Vagina (tissue), 2 donors: ENCODE measurements at regions not wholly inside any gene's neighbourhood (a gene's known extent, or its start where the extent isn't known, plus 50 kb on each side); places are given as distances from the start of the nearest gene placed in this dataset.
A peak's percentile ranks its signal among the peaks of the same experiment; 100 is the strongest.
"Not testable (repeated sequence)": the region's sequence is repeated elsewhere in the genome, so short reads cannot be mapped to it uniquely, and the experiment has no call there.

ENCODE experiments used
- DNase-seq, 2 donors: peaks; one replicate each; pipeline ENCODE4 v3.0.0-alpha.2; 2017; ENCODE audit errors: extremely low spot score in 2 of 2
- H3K27ac ChIP-seq: fragments of 200-600 bp; sonication (generic); one replicate; pipeline ENCODE4 v1.5.1; 2019
- H3K27me3 ChIP-seq: fragments of 200-600 bp; sonication (generic); one replicate; pipeline ENCODE4 v1.5.1; 2019
- H3K36me3 ChIP-seq, 2 donors: fragments of 200-600 bp; sonication (generic); one replicate each; pipeline ENCODE4 v1.5.1; 2017 to 2019
- H3K4me1 ChIP-seq: fragments of 200-600 bp; sonication (generic); one replicate; pipeline ENCODE4 v1.5.1; 2019
- H3K4me3 ChIP-seq, 2 donors: fragments of 200-600 bp; sonication (generic); 1 replicate in 1 of 2; 2 replicates in 1 of 2; pipeline ENCODE4 v1.5.1; 2016 to 2019
- H3K9me3 ChIP-seq: fragments of 200-600 bp; sonication (generic); one replicate; pipeline ENCODE4 v1.5.1; 2019
- POLR2A ChIP-seq, 2 donors: fragments of 450-650 bp; IDR thresholded peaks; one replicate each; pipeline ENCODE4 v1.6.1; 2017; ENCODE audit warnings: antibody characterized with exemption in 2 of 2, mild to moderate bottlenecking in 2 of 2, moderate library complexity in 2 of 2
- POLR2AphosphoS5 ChIP-seq, 2 donors: sonication (generic); formaldehyde crosslinking; IDR thresholded peaks; one replicate each; pipeline ENCODE4 v1.9.0; 2017; ENCODE audit warnings: antibody characterized with exemption in 2 of 2, mild to moderate bottlenecking in 2 of 2, low read depth in 1 of 2; ENCODE audit not compliant: insufficient read depth in 1 of 2
- intact Hi-C: fragments of 100-400 bp; cut with DNase I; formaldehyde crosslinking; loops from one replicate; pipeline ENCODE4 v1.15.1; 2023
- TF ChIP-seq, protein P1 (sequence below), 3 experiments: fragments of 450-650 bp in 2 of 3; fragments of 200-600 bp in 1 of 3; sonication (generic) in 1 of 3; IDR thresholded peaks; one replicate each; pipeline ENCODE4 v1.5.1; 2017 to 2019; ENCODE audit warnings: antibody characterized with exemption in 3 of 3, mild to moderate bottlenecking in 2 of 3, moderate library complexity in 2 of 3

DNA sequence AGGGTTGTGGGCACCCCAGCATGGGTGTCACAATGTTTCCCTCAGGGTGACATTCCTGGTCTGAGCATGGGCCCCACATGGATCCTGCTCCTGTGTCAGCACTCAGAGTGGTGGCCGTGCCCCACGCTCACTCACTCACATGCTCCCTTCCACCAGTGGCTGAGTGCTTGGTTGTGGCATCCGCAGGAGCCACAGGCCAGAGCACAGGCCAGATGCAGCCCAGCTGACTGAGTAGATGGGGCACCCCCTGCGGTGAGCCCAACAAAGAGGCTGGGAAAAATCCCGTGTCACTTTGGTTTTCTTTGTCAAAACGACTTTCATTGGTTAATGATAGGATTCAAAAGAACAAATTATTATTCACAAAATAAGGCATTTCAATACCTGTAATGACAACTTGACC is 204.6 kb upstream of the ANXA10 start:
- H3K27me3 ChIP-seq = no peaks in the 10 kb centered on the region
- TF ChIP-seq POLR2A (IDR thresholded peaks at IDR 0.05) (no peak), POLR2AphosphoS5 (IDR thresholded peaks at IDR 0.05; ENCODE audit: insufficient read depth in 1 of 2, low read depth in 1 of 2) (no peak)
- TF ChIP-seq, protein P1, sequence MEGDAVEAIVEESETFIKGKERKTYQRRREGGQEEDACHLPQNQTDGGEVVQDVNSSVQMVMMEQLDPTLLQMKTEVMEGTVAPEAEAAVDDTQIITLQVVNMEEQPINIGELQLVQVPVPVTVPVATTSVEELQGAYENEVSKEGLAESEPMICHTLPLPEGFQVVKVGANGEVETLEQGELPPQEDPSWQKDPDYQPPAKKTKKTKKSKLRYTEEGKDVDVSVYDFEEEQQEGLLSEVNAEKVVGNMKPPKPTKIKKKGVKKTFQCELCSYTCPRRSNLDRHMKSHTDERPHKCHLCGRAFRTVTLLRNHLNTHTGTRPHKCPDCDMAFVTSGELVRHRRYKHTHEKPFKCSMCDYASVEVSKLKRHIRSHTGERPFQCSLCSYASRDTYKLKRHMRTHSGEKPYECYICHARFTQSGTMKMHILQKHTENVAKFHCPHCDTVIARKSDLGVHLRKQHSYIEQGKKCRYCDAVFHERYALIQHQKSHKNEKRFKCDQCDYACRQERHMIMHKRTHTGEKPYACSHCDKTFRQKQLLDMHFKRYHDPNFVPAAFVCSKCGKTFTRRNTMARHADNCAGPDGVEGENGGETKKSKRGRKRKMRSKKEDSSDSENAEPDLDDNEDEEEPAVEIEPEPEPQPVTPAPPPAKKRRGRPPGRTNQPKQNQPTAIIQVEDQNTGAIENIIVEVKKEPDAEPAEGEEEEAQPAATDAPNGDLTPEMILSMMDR (IDR thresholded peaks at IDR 0.05) = no peak
- intact Hi-C loops = no loop called here
- no peak overlapping the region for H3K4me3 ChIP-seq
- H3K36me3 ChIP-seq = no peaks in the 10 kb centered on the region
- no peaks in the 10 kb centered on the region for H3K9me3 ChIP-seq
- DNase-seq = no peak
- H3K4me1 ChIP-seq = no peaks in the 10 kb centered on the region
- H3K27ac ChIP-seq = no peak overlapping the region

DNA sequence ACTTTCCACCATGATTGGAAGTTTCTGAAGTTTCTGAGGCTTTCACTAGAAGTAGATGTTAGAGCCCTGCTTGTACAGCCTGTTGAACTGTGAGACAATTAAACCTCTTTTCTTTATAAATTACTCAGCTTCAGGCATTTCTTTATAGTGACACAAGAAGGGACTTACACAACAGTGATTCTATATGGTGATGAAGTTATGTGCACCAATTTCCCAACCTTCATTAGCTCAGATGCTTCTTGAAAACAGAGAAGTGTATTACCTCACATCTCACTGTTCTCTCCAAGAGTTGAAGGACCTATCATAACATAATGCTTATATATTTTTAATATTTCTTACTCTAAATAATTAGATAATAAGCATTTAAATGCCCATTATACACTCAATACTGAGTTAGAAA is 202.1 kb upstream of the ANXA10 start:
- H3K27me3 ChIP-seq = no peaks in the 10 kb centered on the region

DNA sequence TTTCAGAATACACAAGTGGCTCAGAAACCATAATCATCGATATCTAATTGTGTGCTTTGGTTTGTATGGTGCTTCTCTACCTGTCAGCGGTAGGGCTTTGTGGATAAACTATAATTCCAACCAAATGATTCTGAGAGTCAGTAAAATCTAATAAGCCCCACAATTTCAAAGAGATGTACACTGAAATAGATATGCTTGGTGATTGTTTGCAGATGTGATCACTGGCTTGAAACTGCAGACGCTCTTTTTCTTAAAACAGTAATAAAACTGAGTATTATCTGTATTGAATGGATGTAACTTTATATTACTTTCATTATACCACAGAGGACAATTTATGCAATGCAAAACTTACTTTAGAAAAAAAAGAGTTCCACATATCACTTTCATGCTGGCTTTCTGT is 198.8 kb upstream of the ANXA10 start:
- Histone ChIP-seq H3K27ac (no peak overlapping the region), H3K36me3 (no peaks in the 10 kb centered on the region), H3K27me3 (no peaks in the 10 kb centered on the region), H3K4me1 (peaks cover 5% of the 10 kb centered on the region), H3K9me3 (no peaks in the 10 kb centered on the region), H3K4me3 (no peak overlapping the region)
- TF ChIP-seq, protein P1 (IDR thresholded peaks at IDR 0.05) = no peak
- TF ChIP-seq POLR2A (IDR thresholded peaks at IDR 0.05) (no peak), POLR2AphosphoS5 (IDR thresholded peaks at IDR 0.05; ENCODE audit: insufficient read depth in 1 of 2, low read depth in 1 of 2) (no peak)
- intact Hi-C loops = no loop called here
- DNase-seq = no peak

More for the DNA sequence above, 202.1 kb upstream of the ANXA10 start:
- Histone ChIP-seq H3K27ac (no peak overlapping the region), H3K4me3 (no peak overlapping the region), H3K4me1 (peaks cover 5% of the 10 kb centered on the region), H3K36me3 (no peaks in the 10 kb centered on the region), H3K9me3 (no peaks in the 10 kb centered on the region)
- TF ChIP-seq, protein P1 (IDR thresholded peaks at IDR 0.05) = no peak
- TF ChIP-seq POLR2AphosphoS5 (IDR thresholded peaks at IDR 0.05; ENCODE audit: insufficient read depth in 1 of 2, low read depth in 1 of 2) (no peak), POLR2A (IDR thresholded peaks at IDR 0.05) (no peak)
- no peak for DNase-seq
- intact Hi-C loops = no loop called here

DNA sequence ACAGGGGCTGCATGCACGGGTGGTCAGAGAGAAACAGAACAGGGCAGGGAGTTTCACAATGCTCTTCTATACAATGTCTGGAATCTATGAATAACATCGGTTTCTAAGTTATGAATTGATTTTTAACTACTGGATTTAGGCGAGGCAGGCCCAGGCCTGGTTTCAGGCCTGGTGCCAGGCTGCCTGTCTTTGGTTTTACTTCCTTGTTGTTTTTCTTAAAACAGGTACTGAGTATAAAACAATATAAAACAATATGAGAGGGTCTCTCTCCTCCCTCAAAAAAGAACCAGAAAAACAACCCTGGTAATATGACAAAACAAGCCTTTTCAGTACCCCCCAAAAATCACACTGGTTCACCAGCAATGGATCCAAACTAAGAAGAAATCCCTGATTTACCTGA is 196.1 kb upstream of the ANXA10 start:
- not testable (repeated sequence) for H3K27ac ChIP-seq, H3K27me3 ChIP-seq

DNA sequence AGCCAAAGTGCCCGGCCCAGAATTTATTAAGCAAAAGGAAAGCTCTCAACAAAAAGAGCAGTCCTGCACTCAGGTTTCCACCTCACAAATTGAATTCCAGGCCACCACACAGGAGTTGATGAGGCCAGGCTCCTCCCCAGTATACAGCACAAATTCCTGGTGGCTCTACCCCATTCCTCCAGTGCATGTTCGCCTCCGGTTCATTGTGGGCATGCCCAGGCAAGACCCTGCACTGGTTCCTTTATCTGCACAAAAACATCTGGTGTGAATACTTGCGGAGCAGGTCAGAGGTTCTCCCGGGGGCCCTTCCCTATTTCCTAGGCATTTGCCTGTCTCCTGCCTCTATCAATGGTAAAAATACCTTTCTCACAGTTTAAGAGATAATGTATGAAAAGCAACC is 195.2 kb upstream of the ANXA10 start:
- Histone ChIP-seq H3K27ac (no peak overlapping the region), H3K9me3 (no peaks in the 10 kb centered on the region), H3K36me3 (no peaks in the 10 kb centered on the region), H3K4me1 (peaks cover 5% of the 10 kb centered on the region), H3K4me3 (no peak overlapping the region), H3K27me3 (no peaks in the 10 kb centered on the region)
- intact Hi-C loops = no loop called here
- no peak for DNase-seq
- TF ChIP-seq POLR2AphosphoS5 (IDR thresholded peaks at IDR 0.05; ENCODE audit: insufficient read depth in 1 of 2, low read depth in 1 of 2) (no peak), POLR2A (IDR thresholded peaks at IDR 0.05) (no peak)
- TF ChIP-seq, protein P1 (IDR thresholded peaks at IDR 0.05) = no peak

More for the DNA sequence above, 196.1 kb upstream of the ANXA10 start:
- H3K36me3 ChIP-seq, DNase-seq, H3K4me3 ChIP-seq, H3K4me1 ChIP-seq, intact Hi-C loops, H3K9me3 ChIP-seq: not testable (repeated sequence)

DNA sequence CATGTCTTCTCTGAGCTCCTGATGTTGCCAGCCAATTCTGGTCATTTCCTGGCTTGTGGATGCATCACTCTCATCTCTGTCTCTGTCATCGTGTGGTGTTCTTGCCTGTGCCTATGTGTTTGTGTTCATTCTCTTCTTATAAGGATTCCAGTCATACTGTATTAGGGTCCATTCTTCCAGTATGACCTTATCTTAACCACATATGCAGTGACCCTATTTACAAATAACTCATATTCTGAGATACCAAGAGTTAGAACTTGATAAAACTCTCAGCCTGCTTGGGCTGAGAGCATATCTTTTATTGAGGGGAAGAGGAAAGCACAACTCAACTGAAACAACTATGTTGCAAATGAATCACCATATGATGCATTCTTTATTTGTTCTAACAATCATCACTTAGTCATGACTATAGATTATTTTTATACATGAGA is 189.0 kb upstream of the ANXA10 start:
- no peak overlapping the region for H3K4me3 ChIP-seq
- TF ChIP-seq, protein P1 (IDR thresholded peaks at IDR 0.05) = no peak
- TF ChIP-seq POLR2A (IDR thresholded peaks at IDR 0.05) = no peak
- peak in 1 of 2 donors; percentile 55 for TF ChIP-seq POLR2AphosphoS5 (IDR thresholded peaks at IDR 0.05; ENCODE audit: insufficient read depth in 1 of 2, low read depth in 1 of 2)
- H3K27ac ChIP-seq = no peak overlapping the region
- H3K9me3 ChIP-seq = no peaks in the 10 kb centered on the region
- H3K36me3 ChIP-seq = no peaks in the 10 kb centered on the region
- no peaks in the 10 kb centered on the region for H3K27me3 ChIP-seq
- intact Hi-C loops = no loop called here
- no peak for DNase-seq
- no peaks in the 10 kb centered on the region for H3K4me1 ChIP-seq
